ENCODE measurements at regions not wholly inside any gene's neighbourhood (a gene's known extent, or its start where the extent isn't known, plus 50 kb on each side); places are given as distances from the start of the nearest gene placed in this dataset.

DNA sequence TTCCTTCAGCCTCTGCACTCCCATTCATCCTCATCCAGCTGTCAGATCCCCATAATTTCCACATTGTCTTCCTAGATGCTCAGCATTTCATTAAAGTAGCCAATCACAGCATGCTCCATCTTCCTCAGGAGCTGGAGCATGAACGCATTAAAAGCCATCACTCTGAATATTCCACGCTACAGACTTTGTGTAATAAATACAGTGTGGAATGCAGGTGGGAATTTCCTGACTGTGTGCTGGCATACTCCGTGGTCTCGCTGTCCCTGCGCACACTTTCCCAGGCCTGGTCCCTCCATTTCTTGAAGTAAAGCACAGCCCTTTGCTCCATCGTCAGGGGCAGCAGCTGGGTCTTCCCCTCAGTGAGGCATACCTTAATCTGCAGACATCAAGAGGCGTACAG lies 123.7 kb upstream of the NCK2 start:
- no peak for DNase-seq (ENCODE audit: low spot score)

GRCh38 chr2:105618351-105618659 lies 126.4 kb upstream of the NCK2 start:
- no peak for DNase-seq (ENCODE audit: low spot score)

DNA sequence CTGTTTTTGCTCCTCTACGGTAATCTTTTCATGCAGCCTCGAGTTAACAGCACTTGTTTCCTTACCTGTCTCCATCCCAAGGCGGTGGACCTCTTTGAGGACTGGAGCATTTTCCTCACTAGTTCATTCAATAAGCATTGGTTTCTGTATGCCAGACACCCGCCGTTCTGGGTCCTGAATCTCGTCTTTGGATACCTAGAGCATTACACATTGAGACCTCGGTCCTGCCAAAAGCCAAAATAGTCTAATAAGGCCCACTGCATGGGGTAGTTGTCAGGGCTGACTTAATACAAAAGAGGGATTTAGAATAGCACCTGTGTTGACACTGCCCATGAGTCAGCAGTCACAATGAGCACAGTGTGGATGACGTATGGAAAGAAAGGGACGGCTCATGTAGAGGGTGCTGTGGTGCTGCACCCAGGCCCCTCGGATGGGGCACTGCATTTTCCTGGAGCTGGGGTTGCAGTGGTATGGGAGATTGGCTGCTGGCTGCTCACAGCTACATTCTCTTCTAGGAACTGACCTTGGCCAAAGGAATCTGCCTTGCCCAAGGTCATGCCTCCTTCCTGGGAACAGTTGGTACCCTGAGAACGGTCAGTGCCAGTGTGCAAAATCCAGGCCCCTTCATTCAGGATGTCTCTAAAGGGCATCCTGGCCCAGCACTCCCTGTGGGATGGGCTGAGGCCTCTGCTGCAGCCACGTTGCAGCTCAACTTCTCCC lies 126.9 kb upstream of the NCK2 start:
- DNase-seq (ENCODE audit: low spot score) = peak; percentile 54

DNA sequence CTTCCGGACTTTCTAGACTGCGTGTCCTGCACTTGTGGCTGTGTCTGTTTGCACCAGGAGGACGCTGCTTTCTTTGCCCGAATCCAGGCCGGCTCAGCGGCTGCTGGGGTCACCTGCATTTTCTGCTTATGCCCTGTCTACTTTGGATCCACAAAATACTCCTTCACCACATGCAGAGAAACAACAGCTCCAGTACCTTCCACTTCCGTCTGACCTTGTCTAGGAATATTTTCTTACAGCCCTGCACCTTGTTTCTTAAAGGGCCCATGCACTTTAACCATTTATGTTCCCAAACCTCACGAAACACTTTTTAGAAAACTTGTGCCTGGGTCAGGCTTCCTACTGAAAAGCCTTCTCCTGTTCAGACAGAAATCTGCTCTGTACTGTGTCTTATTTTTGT lies 129.4 kb upstream of the NCK2 start:
- DNase-seq (ENCODE audit: low spot score) = no peak

GRCh38 chr2:105611811-105612424 lies 132.8 kb upstream of the NCK2 start:
- DNase-seq (ENCODE audit: low spot score) = no peak

DNA sequence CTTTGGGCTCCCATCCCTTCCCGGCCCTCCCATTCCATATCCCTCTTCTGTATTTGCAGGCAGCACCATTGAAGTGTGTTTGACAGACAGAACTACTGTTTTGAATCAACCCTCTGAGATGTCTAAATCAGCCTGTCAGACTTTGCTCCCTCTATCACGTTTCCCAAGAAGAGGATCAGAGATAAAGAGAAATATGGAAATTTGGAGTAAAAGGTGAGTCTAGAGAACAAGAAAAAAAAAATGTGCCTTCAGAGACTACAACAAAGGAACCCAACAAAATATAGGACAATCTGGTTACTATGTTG lies 133.4 kb upstream of the NCK2 start:
- DNase-seq (ENCODE audit: low spot score) = no peak

DNA sequence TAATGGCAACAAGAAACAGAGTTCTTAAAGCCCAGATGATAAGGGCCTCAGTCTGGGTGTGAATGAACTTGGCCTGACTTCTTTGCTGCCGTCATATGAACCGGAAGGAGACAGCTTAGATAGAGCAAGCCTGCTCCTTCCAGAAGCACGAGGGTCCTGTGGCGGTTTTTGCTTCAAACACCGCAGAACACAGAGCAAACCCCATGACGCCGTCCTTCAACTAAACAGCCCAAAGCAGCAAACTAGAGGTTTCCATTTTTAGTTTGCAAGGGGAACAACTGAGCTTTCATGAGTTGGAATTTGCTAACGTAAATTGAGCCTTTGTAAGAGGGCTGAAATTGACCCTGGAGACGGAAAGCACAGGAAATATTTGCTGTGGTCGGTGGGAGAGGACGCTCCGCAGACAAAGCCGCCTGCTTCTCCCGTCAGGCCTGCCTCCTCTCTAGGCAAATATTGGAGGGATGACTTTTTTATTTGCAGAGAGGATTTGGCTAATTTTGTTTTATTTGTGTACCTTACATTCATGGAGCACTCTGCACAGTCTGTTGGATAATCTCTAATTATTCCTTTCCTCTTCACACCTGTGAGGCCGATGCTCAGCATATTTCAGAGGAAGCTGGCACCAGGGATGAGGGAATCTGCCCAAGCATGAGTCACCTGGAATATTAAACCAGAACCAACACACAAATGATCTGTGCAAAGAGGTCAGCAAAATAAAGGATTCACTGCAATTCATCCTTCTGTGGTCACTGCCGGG lies 134.0 kb upstream of the NCK2 start:
- no peak for DNase-seq (ENCODE audit: low spot score)

DNA sequence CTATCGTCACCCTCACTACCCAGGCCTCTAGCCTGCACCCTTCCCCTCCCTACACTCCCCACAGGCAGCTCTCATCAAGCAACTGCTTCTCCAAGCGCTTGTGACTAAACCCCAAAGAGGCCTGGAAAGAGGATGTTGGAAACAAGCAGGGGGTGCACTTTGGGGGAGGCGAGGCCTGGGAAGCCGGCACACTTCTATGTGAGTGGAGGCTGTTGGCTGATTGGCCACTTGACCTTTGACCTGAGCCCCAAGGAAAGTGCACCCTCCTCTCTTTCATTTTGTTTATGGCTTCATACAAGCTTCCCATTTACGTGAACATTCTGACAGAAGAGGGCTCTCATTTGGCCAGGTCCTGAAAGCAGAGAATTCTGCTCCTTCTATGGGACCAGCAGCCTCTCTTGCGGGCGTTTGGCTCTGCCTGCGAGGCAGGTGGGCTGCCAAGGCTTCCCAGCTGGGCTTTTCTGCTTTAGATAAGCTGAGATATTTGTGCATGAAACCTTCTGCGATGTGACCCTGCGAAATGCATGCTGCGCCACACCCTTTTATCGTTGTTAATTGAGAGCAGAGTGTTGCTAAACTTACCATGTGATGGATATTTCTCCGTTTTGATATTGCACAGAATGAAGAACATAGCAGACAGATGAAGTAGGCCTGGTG lies 134.8 kb upstream of the NCK2 start:
- DNase-seq (ENCODE audit: low spot score) = no peak

DNA sequence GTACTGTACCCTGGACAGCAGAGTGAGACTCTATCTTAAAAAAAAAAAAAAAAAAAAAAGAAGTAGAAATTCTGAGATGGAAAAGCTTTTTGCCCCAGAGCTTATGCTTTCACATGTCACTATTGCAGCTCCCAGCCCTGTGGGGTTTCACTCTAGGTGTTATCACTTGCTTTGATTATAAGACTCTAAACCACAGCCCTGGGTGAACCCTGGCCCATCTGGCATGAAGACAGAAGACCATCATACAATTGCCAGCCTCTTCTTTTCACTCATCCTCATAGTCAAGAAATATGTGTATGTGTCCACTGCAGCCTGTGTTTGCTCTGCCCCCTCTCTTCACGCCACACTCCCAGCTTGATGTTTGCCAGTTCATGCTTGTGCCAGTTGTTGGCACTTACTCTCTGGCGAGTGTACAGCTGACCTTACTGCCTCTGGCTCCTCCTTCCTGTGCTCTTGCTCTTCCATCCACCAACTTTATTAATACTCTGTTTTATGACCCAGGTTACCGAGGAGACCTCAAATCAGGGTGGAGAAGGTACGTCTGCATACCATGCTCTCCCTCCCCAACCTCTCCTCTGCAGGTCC lies 136.7 kb upstream of the NCK2 start:
- DNase-seq (ENCODE audit: low spot score) = no peak

DNA sequence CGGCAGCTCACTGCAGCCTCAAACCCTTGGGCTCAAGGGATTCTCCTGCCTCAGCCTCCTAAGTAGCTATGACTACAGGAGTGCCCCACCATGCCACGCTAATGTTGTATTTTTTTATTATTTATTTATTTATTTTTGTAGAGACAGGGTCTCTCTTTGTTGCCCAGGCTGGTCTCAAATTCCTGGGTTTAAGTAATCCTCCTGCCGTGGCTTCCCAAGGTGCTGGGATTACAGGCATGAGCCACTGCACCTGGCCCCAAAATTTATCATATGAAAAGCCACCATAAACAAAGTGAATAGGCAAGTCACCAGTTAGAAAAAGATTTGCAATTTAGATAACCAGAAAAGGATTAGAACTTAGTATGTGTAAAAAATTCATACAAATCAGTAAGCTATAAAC lies 138.6 kb upstream of the NCK2 start:
- DNase-seq (ENCODE audit: low spot score) = no peak

- DNase-seq (ENCODE audit: low spot score) = no peak
Measured at GRCh38 chr2:105604938-105605337, 139.8 kb upstream of the NCK2 start.

- no peak for DNase-seq (ENCODE audit: low spot score)
Measured at GRCh38 chr2:105600949-105601794, 143.5 kb upstream of the NCK2 start.

DNA sequence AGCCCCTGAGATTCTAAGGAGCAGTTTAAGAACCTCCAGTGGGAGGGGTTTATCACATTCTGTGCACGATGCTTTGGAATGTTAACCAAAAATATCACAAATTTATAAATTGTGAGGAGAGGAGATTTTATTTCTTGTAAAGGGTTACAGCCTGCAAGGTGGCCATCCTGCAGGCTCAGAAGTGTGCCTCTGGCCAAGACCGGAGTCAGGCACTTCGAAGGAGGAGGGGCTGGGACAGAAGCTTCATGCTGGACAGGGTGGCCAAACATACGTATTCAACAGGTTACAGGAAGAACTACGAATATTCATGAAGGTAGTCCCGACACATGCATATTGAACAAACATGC lies 144.1 kb upstream of the NCK2 start:
- no peak for DNase-seq (ENCODE audit: low spot score)

DNA sequence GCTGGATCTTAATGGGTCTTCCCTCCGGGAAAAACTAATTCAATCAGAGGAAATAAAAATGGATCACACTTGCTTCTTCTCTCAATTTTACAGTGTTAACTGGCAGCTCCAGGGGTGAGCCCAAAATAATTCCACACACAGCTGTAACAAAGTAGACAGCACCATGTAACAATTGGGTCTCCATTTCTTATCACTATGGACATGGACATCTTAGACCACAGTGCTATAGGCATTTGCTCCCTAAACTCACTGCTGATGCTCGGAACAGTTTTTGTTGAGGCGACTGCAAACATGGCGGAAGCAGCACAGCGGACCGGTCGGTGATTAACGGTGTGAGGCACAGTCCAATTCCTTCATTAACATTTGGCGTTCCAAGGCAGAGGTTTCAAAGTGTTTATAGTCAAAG lies 144.7 kb upstream of the NCK2 start:
- DNase-seq (ENCODE audit: low spot score) = no peak

GRCh38 chr2:105598829-105599698 lies 145.6 kb upstream of the NCK2 start:
- no peak for DNase-seq (ENCODE audit: low spot score)

- DNase-seq (ENCODE audit: low spot score) = no peak
Measured at GRCh38 chr2:105597806-105598803, 146.6 kb upstream of the NCK2 start.

GRCh38 chr2:105597011-105597805 lies 147.5 kb upstream of the NCK2 start:
- DNase-seq (ENCODE audit: low spot score) = no peak

GRCh38 chr2:105596411-105596921 lies 148.2 kb upstream of the NCK2 start:
- DNase-seq (ENCODE audit: low spot score) = no peak
